HG02571 (cell line): ENCODE measurements at regions not wholly inside any gene's neighbourhood (a gene's known extent, or its start where the extent isn't known, plus 50 kb on each side); places are given as distances from the start of the nearest gene placed in this dataset.

ENCODE experiments used
- ATAC-seq: cut with Tn5 transposase; IDR thresholded peaks from one replicate; pipeline ENCODE4 v1.9.1; 2021; ENCODE audit warnings: mild to moderate bottlenecking, moderate library complexity; ENCODE audit not compliant: unreplicated experiment

- no peak for ATAC-seq
Observed at GRCh38 chr5:6806668-6807067, 93.4 kb downstream of the TENT4A start.

GRCh38 chr5:6808462-6808861, 95.2 kb downstream of the TENT4A start:
- ATAC-seq: no peak

- no peak for ATAC-seq
Observed at GRCh38 chr5:6810641-6811405, 97.6 kb downstream of the TENT4A start.

- no peak for ATAC-seq
Observed at GRCh38 chr5:6812091-6812490, 98.9 kb downstream of the TENT4A start.

- no peak for ATAC-seq
Observed at GRCh38 chr5:6812800-6813731, 99.8 kb downstream of the TENT4A start.

- no peak for ATAC-seq
Observed at GRCh38 chr5:6814816-6815215, 101.6 kb downstream of the TENT4A start.

GRCh38 chr5:6818594-6819511, 105.6 kb downstream of the TENT4A start:
- no peak for ATAC-seq

- ATAC-seq: no peak
Observed at GRCh38 chr5:6819521-6819920, 106.3 kb downstream of the TENT4A start.

- ATAC-seq: no peak
Observed at GRCh38 chr5:6820851-6821479, 107.7 kb downstream of the TENT4A start.

GRCh38 chr5:6822068-6822467, 108.8 kb downstream of the TENT4A start:
- no peak for ATAC-seq

- ATAC-seq: no peak
Observed at GRCh38 chr5:6822556-6823343, 109.5 kb downstream of the TENT4A start.

GRCh38 chr5:6823996-6824395, 110.8 kb downstream of the TENT4A start:
- no peak for ATAC-seq

GRCh38 chr5:6825678-6826244, 112.5 kb downstream of the TENT4A start:
- no peak for ATAC-seq

GRCh38 chr5:6826756-6827155, 113.5 kb downstream of the TENT4A start:
- ATAC-seq: no peak

GRCh38 chr5:6827526-6828219, 114.4 kb downstream of the TENT4A start:
- peak; percentile 61 for ATAC-seq

GRCh38 chr5:6829150-6829784, 116.0 kb downstream of the TENT4A start:
- ATAC-seq: peak; percentile 82

GRCh38 chr5:6830643-6831239, 117.5 kb downstream of the TENT4A start:
- no peak for ATAC-seq
